Keratinocyte (primary cell): ENCODE measurements at regions not wholly inside any gene's neighbourhood (a gene's known extent, or its start where the extent isn't known, plus 50 kb on each side); places are given as distances from the start of the nearest gene placed in this dataset.

ENCODE experiments used
- DNase-seq: peaks from one replicate; pipeline ENCODE4 v3.0.0-alpha.2; 2011; ENCODE audit warnings: low read depth, missing footprints, low spot score
- FAIRE-seq: peaks from 2 replicates; lab custom pipeline; 2011; peaks lifted over from hg19 to GRCh38; lab: Jason Lieb, UNC
- H2AFZ ChIP-seq: 2 replicates; pipeline ENCODE4 v1.6.0; 2012; ENCODE audit warnings: low read length, control low read depth, inconsistent platforms; ENCODE audit not compliant: control insufficient read depth
- H3K27ac ChIP-seq: 2 replicates; pipeline ENCODE4 v1.5.1; 2011; ENCODE audit warnings: low read length; ENCODE audit not compliant: control insufficient read depth, insufficient read depth
- H3K27me3 ChIP-seq: 3 replicates; pipeline ENCODE4 v1.6.0; 2011; ENCODE audit warnings: low read length; ENCODE audit not compliant: control insufficient read depth, insufficient read depth; ENCODE audit errors: extremely low read depth
- H3K36me3 ChIP-seq, 2 experiments: 2 replicates in 1 of 2; 3 replicates in 1 of 2; pipeline ENCODE4 v1.5.1; 2011; ENCODE audit warnings: low read length in 2 of 2, mild to moderate bottlenecking in 1 of 2; ENCODE audit not compliant: control insufficient read depth in 2 of 2, insufficient read depth in 2 of 2; ENCODE audit errors: extremely low read depth in 1 of 2
- H3K4me1 ChIP-seq: 3 replicates; pipeline ENCODE4 v1.5.1; 2011; ENCODE audit warnings: low read length; ENCODE audit not compliant: control insufficient read depth, insufficient read depth; ENCODE audit errors: extremely low read depth
- H3K4me2 ChIP-seq: 3 replicates; pipeline ENCODE4 v1.6.0; 2011; ENCODE audit warnings: low read depth, low read length; ENCODE audit not compliant: control insufficient read depth, insufficient read depth; ENCODE audit errors: extremely low read depth
- H3K4me3 ChIP-seq, 3 experiments: fragments of 200-600 bp in 1 of 3; sonication (generic) in 1 of 3; 2 replicates in 2 of 3; 3 replicates in 1 of 3; pipeline ENCODE4 v1.5.1; 2011 to 2016; ENCODE audit warnings: low read length in 3 of 3, mild to moderate bottlenecking in 3 of 3, control low read depth in 2 of 3, inconsistent platforms in 1 of 3, low read depth in 1 of 3, mixed read lengths in 1 of 3, mixed run types in 1 of 3, moderate library complexity in 1 of 3; ENCODE audit not compliant: control insufficient read depth in 2 of 3, insufficient read depth in 2 of 3; ENCODE audit errors: extremely low read depth in 1 of 3
- H3K79me2 ChIP-seq: 2 replicates; pipeline ENCODE4 v1.6.0; 2012; ENCODE audit warnings: low read length; ENCODE audit not compliant: control insufficient read depth, insufficient read depth
- H3K9ac ChIP-seq: 3 replicates; pipeline ENCODE4 v1.6.0; 2011; ENCODE audit warnings: low read length; ENCODE audit not compliant: control insufficient read depth, insufficient read depth; ENCODE audit errors: extremely low read depth
- H3K9me1 ChIP-seq: 3 replicates; pipeline ENCODE4 v1.6.0; 2011; ENCODE audit warnings: low read length; ENCODE audit not compliant: control insufficient read depth, insufficient read depth; ENCODE audit errors: extremely low read depth
- H3K9me3 ChIP-seq: 2 replicates; pipeline ENCODE4 v1.5.1; 2012; ENCODE audit warnings: low read depth, low read length; ENCODE audit not compliant: control insufficient read depth
- H4K20me1 ChIP-seq: 3 replicates; pipeline ENCODE4 v1.6.0; 2011; ENCODE audit warnings: low read length; ENCODE audit not compliant: control insufficient read depth, insufficient read depth; ENCODE audit errors: extremely low read depth
- CTCF ChIP-seq, 3 experiments: IDR thresholded peaks in 1 of 3; conservative IDR thresholded peaks in 1 of 3; optimal IDR thresholded peaks in 1 of 3; 2 replicates in 2 of 3; 3 replicates in 1 of 3; pipeline versions ENCODE3 to v1.5.1; 2011; ENCODE audit warnings: low read length in 3 of 3, mild to moderate bottlenecking in 3 of 3, moderate library complexity in 2 of 3, control low read depth in 1 of 3, inconsistent platforms in 1 of 3; ENCODE audit not compliant: insufficient read depth in 2 of 3; ENCODE audit errors: extremely low read depth in 1 of 3
- EZH2 ChIP-seq: IDR thresholded peaks from one replicate; pipeline ENCODE4 v1.6.1; 2012; ENCODE audit warnings: inconsistent platforms, mild to moderate bottlenecking, low read length, moderate library complexity
- dilution Hi-C: fragments of 300-500 bp; cut with MboI; formaldehyde crosslinking; loops from one replicate; pipeline ENCODE4 v1.7.0; 2020; ENCODE audit warnings: low sequenced_read_pairs; ENCODE audit not compliant: extremely low pct_ligation_motif_present

- Histone ChIP-seq H3K4me3 (no peak overlapping the region), H3K4me1 (peaks cover 12% of the 10 kb centered on the region), H2AFZ (no peak overlapping the region), H3K4me2 (no peak overlapping the region), H3K36me3 (no peaks in the 10 kb centered on the region), H3K9ac (no peak overlapping the region), H3K79me2 (no peaks in the 10 kb centered on the region), H4K20me1 (no peaks in the 10 kb centered on the region), H3K9me1 (peaks cover 2% of the 10 kb centered on the region), H3K27me3 (peaks cover 15% of the 10 kb centered on the region), H3K27ac (no peak overlapping the region), H3K9me3 (no peaks in the 10 kb centered on the region)
- dilution Hi-C loops: no loop called here
- DNase-seq (no peak), FAIRE-seq (no peak)
- no peak for TF ChIP-seq EZH2
- no peak for TF ChIP-seq CTCF (optimal IDR thresholded peaks at IDR 0.05 in 1 of 3, IDR thresholded peaks at IDR 0.05 in 1 of 3, conservative IDR thresholded peaks at IDR 0.05 in 1 of 3; ENCODE audit: extremely low read depth in 1 of 3, insufficient read depth in 2 of 3, low read length in 3 of 3)
Observed at GRCh38 chr5:2006193-2006970, 123.7 kb upstream of the IRX4 start.

- H3K4me1 ChIP-seq: peaks cover 12% of the 10 kb centered on the region
- no peak for TF ChIP-seq EZH2
- no peak for TF ChIP-seq CTCF (optimal IDR thresholded peaks at IDR 0.05 in 1 of 3, IDR thresholded peaks at IDR 0.05 in 1 of 3, conservative IDR thresholded peaks at IDR 0.05 in 1 of 3; ENCODE audit: extremely low read depth in 1 of 3, insufficient read depth in 2 of 3, low read length in 3 of 3)
- no peaks in the 10 kb centered on the region for H3K36me3 ChIP-seq
- DNase-seq (no peak), FAIRE-seq (no peak)
- no peak overlapping the region for H3K4me2 ChIP-seq
- H3K79me2 ChIP-seq: no peaks in the 10 kb centered on the region
- dilution Hi-C loops: no loop called here
- no peak overlapping the region for H3K9ac ChIP-seq
- no peaks in the 10 kb centered on the region for H4K20me1 ChIP-seq
- no peak overlapping the region for H3K4me3 ChIP-seq
- H3K9me1 ChIP-seq: peaks cover 2% of the 10 kb centered on the region
- no peak overlapping the region for H2AFZ ChIP-seq
- no peak overlapping the region for H3K27ac ChIP-seq
- H3K9me3 ChIP-seq: no peaks in the 10 kb centered on the region
- H3K27me3 ChIP-seq: peaks cover 16% of the 10 kb centered on the region
Observed at GRCh38 chr5:2005101-2006041, 122.6 kb upstream of the IRX4 start.
